Stimulated activated memory B cell treated with anti-CD40 and anti-IgM and Interleukin-4, amounts not matched to agents 10 μg/mL and 1 μg/mL and 100 μg/mL, for 72 hours (primary cell): ENCODE measurements at regions not wholly inside any gene's neighbourhood (a gene's known extent, or its start where the extent isn't known, plus 50 kb on each side); places are given as distances from the start of the nearest gene placed in this dataset.
A peak's percentile ranks its signal among the peaks of the same experiment; 100 is the strongest.
"Not testable (repeated sequence)": the region's sequence is repeated elsewhere in the genome, so short reads cannot be mapped to it uniquely, and the experiment has no call there.

Experiments used
- ATAC-seq: fragments of 150-1000 bp; cut with Tn5 transposase; 2 replicates; pipeline ENCODE4 v1.10.0; 2021
- H3K27ac Mint-ChIP-seq: one replicate; pipeline ENCODE4 v1.8.0; 2022; ENCODE audit warnings: mild to moderate bottlenecking, mixed read lengths
- H3K27me3 Mint-ChIP-seq: one replicate; pipeline ENCODE4 v1.8.0; 2022; ENCODE audit warnings: mixed read lengths
- H3K36me3 Mint-ChIP-seq: one replicate; pipeline ENCODE4 v1.8.0; 2022; ENCODE audit warnings: mixed read lengths
- H3K4me1 Mint-ChIP-seq: one replicate; pipeline ENCODE4 v1.8.0; 2022; ENCODE audit warnings: mixed read lengths
- H3K4me3 Mint-ChIP-seq: one replicate; pipeline ENCODE4 v1.8.0; 2022; ENCODE audit warnings: mild to moderate bottlenecking, moderate library complexity, mixed read lengths
- H3K9me3 Mint-ChIP-seq: one replicate; pipeline ENCODE4 v1.8.0; 2022; ENCODE audit warnings: mixed read lengths

DNA sequence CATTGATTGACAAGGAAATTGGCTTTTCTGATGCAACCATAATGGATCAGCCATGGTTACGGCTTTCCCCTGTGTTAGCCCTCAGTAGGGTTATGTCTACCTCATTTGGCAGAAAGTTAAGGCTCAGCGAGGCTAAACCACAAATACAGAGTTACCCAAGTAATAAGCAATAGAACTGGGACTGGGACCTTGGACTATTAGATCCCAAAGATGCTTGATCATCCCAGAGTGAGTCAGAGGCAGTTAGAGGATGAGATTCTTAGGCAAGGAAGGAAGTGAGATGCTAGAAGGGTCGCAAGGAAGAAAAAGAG lies 401.4 kb downstream of the TNS3 start:
- H3K4me1 Mint-ChIP-seq: no peaks in the 10 kb centered on the region
- H3K36me3 Mint-ChIP-seq: peaks cover 6% of the 10 kb centered on the region
- no peak overlapping the region for H3K4me3 Mint-ChIP-seq
- no peaks in the 10 kb centered on the region for H3K27me3 Mint-ChIP-seq
- no peak overlapping the region for H3K27ac Mint-ChIP-seq
- no peak for ATAC-seq
- peaks cover 7% of the 10 kb centered on the region for H3K9me3 Mint-ChIP-seq

DNA sequence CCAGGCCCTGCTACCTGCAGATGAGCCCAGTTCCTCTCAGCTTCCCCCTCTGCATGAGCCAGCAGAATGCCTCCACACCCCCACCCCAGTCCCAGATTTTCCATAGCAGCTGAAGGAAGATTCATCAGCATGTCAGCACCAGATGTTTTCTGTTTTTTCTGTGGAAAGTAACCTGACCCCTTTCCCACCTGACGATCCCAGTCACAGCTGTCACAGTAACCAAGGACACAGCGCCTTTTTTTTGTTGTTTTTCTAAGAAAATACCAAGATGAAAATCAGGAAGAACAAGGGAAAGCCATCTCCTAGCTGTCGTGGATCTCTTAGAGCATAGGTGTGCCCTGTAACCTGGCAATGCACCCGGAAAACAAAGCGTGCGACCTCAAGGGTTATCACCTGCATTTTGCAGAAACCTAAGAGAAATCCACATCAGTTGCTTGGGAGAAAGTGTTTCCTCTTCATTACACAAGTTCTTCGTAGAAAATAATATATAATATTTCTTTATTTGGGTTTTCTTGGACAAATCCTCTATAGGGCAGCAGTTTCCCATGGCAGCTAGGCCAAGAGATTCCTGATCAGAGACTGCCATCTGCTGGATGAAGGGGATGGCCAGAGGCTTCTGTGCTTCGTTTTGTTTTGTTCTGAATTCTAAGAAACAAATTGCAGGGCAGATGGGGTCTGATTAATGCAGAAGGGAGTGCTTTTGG lies 401.9 kb downstream of the TNS3 start:
- Mint-ChIP-seq H3K27me3 (no peaks in the 10 kb centered on the region), H3K36me3 (peaks cover 6% of the 10 kb centered on the region), H3K4me3 (no peak overlapping the region), H3K9me3 (peaks cover 7% of the 10 kb centered on the region), H3K4me1 (no peaks in the 10 kb centered on the region), H3K27ac (no peak overlapping the region)
- ATAC-seq: peak; percentile 55

DNA sequence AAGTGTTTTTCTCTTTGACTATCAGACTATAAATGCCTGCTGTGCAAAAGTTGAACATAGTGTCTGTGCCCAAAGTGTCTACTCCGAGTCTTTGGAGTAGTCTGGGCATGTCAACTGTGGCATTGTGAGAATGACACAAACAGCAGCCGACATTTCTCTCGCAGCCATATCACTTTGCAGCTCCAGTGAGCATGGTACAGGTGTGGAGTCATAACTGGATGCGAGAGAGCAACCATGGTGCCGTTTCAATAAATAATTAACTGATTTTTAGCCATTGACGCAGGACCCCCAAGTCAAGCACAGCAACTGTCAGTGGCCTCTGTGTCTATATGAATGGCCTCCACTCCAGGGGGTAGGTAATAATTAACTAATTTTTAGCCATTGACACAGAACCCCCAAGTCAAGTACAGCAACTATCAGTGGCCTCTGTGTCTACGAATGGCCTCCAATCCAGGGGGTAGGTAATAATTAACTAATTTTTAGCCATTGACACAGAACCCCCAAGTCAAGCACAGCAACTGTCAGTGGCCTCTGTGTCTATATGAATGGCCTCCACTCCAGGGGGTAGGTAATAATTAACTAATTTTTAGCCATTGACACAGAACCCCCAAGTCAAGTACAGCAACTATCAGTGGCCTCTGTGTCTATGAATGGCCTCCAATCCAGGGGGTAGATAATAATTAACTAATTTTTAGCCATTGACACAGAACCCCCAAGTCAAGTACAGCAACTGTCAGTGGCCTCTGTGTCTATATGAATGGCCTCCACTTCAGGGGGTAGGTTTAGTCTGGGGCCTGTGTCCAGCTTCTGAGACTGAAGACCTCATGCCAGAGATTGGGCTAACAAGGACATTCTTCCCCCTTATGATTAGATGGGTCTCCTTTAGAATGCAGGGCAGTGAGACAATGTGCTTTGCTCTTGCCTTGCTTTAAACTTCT lies 409.0 kb downstream of the TNS3 start:
- H3K4me3 Mint-ChIP-seq, H3K27me3 Mint-ChIP-seq, H3K4me1 Mint-ChIP-seq, H3K9me3 Mint-ChIP-seq, H3K36me3 Mint-ChIP-seq, ATAC-seq, H3K27ac Mint-ChIP-seq: not testable (repeated sequence)

DNA sequence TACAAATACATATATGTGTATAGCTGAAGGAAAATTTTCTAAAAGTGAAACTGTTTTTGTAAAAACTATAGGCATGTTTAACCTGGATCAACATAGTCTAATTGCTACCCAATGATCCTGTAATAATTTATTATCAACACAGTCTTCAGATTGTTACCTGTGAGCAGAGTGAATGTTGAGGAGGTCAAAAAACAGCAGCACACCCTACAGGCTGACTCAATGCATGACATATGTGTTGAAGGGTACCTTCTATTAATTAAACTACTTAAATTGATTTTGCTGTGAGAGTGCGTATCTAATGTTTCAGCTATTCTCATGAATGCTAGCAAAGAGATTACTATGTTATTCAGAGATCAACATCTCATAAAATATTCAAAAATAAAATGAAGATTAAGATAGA lies 411.4 kb downstream of the TNS3 start:
- Mint-ChIP-seq H3K27me3 (no peaks in the 10 kb centered on the region), H3K4me3 (no peak overlapping the region), H3K9me3 (no peaks in the 10 kb centered on the region), H3K27ac (no peak overlapping the region), H3K4me1 (no peaks in the 10 kb centered on the region), H3K36me3 (no peaks in the 10 kb centered on the region)
- no peak for ATAC-seq

DNA sequence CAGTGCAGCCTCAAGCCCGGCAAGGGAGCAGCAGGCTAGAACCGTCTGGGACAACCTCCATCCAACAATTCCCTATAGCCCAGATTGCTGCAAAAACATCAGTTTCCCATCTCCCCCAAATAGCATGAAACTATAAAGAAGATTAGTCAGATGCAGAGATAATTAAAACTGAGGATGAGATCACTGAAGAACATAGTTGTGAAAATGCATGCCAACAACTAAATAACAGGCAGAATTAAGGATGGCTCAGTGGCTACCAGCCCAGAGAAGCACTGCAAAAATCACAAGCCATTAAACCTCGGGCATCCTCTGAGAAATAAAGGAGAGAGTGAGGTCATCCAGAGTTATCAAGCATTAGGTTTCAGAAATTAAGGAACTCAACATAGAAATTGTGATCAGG lies 427.1 kb downstream of the TNS3 start:
- no peak for ATAC-seq
- H3K4me1 Mint-ChIP-seq: peaks cover 2% of the 10 kb centered on the region
- H3K4me3 Mint-ChIP-seq: no peak overlapping the region
- peaks cover 31% of the 10 kb centered on the region for H3K27me3 Mint-ChIP-seq
- no peak overlapping the region for H3K27ac Mint-ChIP-seq
- no peaks in the 10 kb centered on the region for H3K36me3 Mint-ChIP-seq
- peaks cover 2% of the 10 kb centered on the region for H3K9me3 Mint-ChIP-seq

DNA sequence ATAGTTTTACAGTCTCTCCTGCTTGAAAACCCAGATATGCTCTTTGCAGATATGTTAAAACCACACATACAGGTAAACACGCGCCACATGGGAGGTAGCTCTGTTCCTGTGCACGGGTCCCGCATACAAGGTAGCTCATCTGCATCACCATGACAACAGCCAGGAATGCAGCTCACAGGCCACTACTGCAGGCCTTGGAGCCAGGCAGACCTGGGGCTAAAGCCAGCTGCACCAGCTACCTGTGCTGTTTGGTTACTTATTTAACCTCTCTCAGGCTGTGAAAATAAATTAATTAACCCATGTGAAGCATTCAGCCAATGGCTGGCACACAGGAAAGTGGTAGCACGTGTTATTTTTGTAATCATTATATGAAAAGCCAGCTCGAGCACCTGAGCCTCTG lies 428.3 kb downstream of the TNS3 start:
- H3K4me3 Mint-ChIP-seq: no peak overlapping the region
- no peak for ATAC-seq

DNA sequence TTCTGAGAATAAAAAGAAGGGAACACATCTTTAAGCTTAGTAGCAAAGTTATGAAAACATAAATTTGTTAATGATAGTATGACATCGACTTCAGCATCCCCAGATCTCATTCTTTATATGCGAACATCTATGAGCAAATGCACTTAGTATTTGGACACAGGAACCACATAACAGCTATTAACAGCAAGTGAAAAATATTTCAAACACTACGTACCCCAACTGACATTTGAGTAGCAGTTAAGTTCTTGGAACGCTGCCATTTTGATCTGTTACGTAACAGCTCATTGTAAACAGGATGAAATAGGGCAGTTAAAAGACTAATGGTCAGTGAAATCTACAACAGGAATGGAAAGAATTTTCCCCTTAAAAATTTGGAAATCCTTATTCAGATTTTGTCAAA lies 428.9 kb downstream of the TNS3 start:
- Mint-ChIP-seq H3K9me3 (peaks cover 2% of the 10 kb centered on the region), H3K27me3 (peaks cover 31% of the 10 kb centered on the region), H3K4me3 (no peak overlapping the region), H3K27ac (no peak overlapping the region), H3K36me3 (no peaks in the 10 kb centered on the region), H3K4me1 (peaks cover 15% of the 10 kb centered on the region)
- no peak for ATAC-seq

More for the DNA sequence above, 428.3 kb downstream of the TNS3 start:
- no peaks in the 10 kb centered on the region for H3K36me3 Mint-ChIP-seq
- H3K4me1 Mint-ChIP-seq: peaks cover 14% of the 10 kb centered on the region
- peaks cover 2% of the 10 kb centered on the region for H3K9me3 Mint-ChIP-seq
- peaks cover 31% of the 10 kb centered on the region for H3K27me3 Mint-ChIP-seq
- H3K27ac Mint-ChIP-seq: no peak overlapping the region

DNA sequence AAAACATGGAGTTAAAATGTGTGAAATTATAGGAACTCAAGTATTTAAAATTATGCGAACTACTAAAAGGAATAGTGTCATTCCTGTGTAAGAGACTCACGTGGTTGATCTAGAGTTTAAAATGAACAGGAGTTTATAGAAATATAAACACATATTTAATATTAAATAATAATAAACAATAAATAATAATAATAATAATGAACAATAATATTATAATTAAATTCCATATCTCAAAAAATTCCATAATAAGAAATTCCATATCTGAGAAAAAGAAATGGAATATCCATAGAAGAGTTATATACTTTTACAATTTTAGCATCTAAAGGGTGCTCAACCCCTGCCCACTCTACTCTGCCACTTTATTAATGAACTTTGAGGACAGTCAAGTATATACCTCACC lies 429.6 kb downstream of the TNS3 start:
- Mint-ChIP-seq H3K27me3 (peaks cover 29% of the 10 kb centered on the region), H3K36me3 (no peaks in the 10 kb centered on the region), H3K4me1 (peaks cover 15% of the 10 kb centered on the region), H3K4me3 (no peak overlapping the region), H3K27ac (no peak overlapping the region), H3K9me3 (peaks cover 2% of the 10 kb centered on the region)
- no peak for ATAC-seq

DNA sequence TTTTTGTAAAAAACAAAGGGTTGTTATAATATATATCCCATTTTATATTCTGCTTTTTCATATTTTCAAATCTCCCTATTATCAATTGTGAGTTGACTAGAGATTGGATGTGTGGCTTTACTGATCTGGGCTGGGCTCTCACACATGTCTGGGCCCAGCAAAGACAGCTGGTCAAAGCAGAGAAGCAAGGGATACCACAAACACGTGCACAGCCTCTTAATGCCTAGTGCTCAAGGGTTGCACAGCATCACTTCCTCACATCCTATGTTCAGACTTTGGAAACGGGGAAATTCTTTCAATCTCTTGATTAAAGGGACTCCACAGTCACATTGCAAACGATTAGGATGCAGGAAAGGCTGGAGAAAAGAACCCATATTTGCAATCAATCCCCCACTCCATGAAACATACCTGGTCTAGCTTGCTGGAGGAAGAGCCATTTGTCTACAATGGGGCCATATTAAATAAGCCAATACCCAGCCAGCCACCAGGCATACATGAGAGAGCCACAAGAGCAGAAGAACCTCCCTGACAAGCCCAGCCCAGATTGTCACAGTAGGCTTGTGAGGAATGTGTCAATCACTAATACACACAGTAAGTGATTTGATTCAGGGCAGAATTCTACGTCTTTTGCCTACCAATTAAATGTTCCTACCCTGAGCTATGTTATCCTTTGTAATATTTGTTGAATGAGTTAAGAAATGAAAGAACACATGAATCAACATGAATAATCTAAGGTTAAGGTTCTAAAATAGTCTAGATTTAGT lies 431.2 kb downstream of the TNS3 start:
- Mint-ChIP-seq H3K27me3 (peaks cover 21% of the 10 kb centered on the region), H3K4me3 (no peak overlapping the region), H3K27ac (no peak overlapping the region), H3K4me1 (peaks cover 15% of the 10 kb centered on the region), H3K9me3 (peaks cover 2% of the 10 kb centered on the region), H3K36me3 (no peaks in the 10 kb centered on the region)
- no peak for ATAC-seq

DNA sequence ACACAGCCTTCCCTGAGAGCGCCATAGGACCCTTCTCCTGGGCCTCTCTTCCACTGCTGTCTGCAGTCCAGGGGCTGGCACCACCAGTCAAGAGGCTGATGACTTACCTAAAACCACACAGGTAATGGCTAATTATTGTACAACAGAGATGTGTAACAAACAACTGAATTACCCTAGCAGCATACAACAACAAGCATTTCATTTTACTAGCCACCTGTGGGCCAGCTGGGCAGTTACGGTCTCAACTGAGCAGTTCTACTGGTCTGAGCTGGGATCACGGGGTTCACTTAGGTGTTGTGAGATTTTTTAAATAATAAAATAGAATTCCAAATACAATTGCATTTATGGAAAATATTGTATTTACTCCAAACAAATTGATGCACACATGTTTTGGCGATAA lies 431.9 kb downstream of the TNS3 start:
- Mint-ChIP-seq H3K4me3 (no peak overlapping the region), H3K36me3 (no peaks in the 10 kb centered on the region), H3K9me3 (peaks cover 2% of the 10 kb centered on the region), H3K27me3 (peaks cover 15% of the 10 kb centered on the region), H3K27ac (no peak overlapping the region), H3K4me1 (peaks cover 15% of the 10 kb centered on the region)
- no peak for ATAC-seq

DNA sequence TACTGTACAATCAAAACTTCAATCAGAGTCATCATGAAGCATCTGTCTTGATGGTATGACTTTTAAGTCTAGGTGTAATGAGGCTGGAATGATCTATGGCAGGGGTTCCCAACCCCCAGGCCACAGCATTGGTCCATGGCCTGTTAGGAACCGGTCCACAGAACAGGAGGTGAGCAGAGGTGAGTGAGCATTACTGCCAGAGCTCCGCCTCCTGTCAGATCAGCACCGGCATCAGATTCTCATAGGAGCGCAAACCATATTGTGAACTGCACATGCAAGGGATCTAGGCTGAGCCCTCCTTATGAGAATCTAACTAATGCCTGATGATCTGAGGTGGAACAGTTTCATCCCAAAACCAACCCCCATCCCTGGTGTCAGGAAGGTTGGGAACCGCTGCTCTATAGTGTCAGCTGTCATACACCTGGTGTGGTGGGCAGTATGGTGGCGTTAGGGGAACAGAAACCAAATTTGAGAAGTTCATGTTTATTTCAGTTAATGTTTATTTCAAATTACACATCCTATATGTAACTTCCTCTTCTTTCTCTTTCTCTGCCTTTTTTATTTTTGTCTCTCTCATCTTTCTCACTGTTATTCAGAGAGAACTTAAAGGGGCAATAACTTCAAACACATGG lies 432.6 kb downstream of the TNS3 start:
- Mint-ChIP-seq H3K9me3 (peaks cover 2% of the 10 kb centered on the region), H3K36me3 (no peaks in the 10 kb centered on the region), H3K4me1 (peaks cover 15% of the 10 kb centered on the region), H3K4me3 (no peak overlapping the region), H3K27me3 (peaks cover 15% of the 10 kb centered on the region), H3K27ac (no peak overlapping the region)
- ATAC-seq: peak; percentile 47

DNA sequence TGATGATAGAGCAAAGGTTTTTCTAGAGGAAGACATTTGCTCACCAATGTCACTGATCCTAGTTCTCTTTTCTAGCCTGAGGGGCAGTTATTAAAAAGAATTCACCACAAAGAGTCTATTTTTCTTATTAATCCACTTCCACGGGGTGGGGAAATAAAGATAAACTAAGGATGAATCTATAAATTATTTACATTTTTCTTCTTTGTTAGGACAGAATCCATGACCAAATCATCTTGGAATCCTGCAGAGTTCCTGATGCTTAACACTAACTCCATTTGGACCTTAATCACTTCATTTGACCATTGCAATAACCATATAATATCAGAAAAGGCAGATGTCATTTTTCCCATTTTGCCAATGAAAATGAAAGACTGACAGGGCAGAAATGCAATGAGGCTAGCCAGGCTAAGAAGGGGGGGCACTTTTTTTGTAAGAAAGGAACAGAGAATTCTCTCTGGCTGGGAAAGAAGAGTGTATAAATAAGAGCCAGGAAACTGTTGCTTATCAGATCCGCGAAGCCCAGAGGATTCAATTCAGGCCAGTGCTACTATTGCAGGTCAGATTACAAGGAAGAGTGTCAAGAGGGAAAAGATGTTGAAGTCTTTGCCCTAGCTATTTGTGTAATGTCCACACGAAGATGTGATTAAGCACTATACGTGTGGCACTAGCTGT lies 433.2 kb downstream of the TNS3 start:
- Mint-ChIP-seq H3K36me3 (no peaks in the 10 kb centered on the region), H3K27ac (no peak overlapping the region), H3K9me3 (peaks cover 2% of the 10 kb centered on the region), H3K4me1 (peaks cover 15% of the 10 kb centered on the region), H3K4me3 (no peak overlapping the region), H3K27me3 (peaks cover 10% of the 10 kb centered on the region)
- no peak for ATAC-seq

DNA sequence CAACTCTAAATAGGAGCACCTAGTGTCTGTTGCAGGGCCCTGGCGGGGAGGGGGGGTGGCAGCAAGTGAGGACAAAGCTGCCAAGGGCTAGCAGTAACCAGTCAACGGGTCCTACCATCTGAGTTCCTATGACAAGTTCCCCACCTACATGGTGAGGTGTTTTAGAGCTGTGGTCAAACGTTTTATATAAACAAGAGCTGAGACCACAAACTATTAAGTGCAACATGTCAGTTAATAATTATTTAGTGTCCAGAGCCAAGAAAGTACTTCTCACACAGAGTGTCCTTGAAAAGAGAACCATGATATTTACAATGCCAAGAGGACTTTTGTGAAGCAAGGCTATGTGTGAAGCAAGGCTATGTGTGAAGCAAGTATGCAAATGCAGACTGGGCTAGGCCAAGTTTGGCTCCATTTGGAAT lies 434.7 kb downstream of the TNS3 start:
- Mint-ChIP-seq H3K36me3 (no peaks in the 10 kb centered on the region), H3K4me3 (no peak overlapping the region), H3K4me1 (peaks cover 15% of the 10 kb centered on the region), H3K9me3 (peaks cover 2% of the 10 kb centered on the region), H3K27me3 (peaks cover 8% of the 10 kb centered on the region), H3K27ac (no peak overlapping the region)
- no peak for ATAC-seq

DNA sequence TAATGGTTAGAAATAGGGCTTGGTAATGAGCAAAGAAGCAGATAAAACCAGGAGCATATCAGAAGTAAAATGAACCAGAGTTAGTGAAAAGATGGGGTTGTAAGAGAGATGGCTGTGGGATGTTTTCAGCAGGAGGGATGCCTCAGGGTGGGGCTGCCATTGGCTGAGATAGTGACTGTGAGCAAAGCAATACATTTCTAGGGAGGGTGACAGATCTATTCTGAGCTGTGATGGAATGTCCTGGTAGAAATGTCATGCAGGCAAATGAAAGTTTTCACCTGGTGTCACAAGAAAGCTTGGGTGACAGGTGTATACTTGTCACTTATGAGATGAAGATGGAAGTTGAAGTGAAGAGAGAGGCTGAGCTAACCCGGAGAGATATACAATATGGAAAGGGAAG lies 435.9 kb downstream of the TNS3 start:
- ATAC-seq: no peak
- Mint-ChIP-seq H3K27ac (no peak overlapping the region), H3K27me3 (peaks cover 10% of the 10 kb centered on the region), H3K4me1 (peaks cover 15% of the 10 kb centered on the region), H3K4me3 (no peak overlapping the region), H3K9me3 (peaks cover under 1% of the 10 kb centered on the region), H3K36me3 (no peaks in the 10 kb centered on the region)
